ENCODE measurements at regions not wholly inside any gene's neighbourhood (a gene's known extent, or its start where the extent isn't known, plus 50 kb on each side); places are given as distances from the start of the nearest gene placed in this dataset.

- Histone ChIP-seq H3K27ac (no peak overlapping the region), H3K27me3 (replicated peaks; ENCODE audit: insufficient read depth) (no peaks in the 10 kb centered on the region), H3K4me3 (no peak overlapping the region), H3K4me1 (replicated peaks) (no peaks in the 10 kb centered on the region), H3K36me3 (no peaks in the 10 kb centered on the region), H3K9me3 (no peaks in the 10 kb centered on the region)
- intact Hi-C loops (cut with DNase I): no loop called here
- WGBS: 90% methylated on average over 2 of the region's 2 CpGs
- no peak for DNase-seq (ENCODE audit: low spot score)
- no peak for TF ChIP-seq CTCF (IDR thresholded peaks at IDR 0.05)
Measured at GRCh38 chr5:23343121-23343520, 164.3 kb upstream of the PRDM9 start.

GRCh38 chr5:23332650-23333251, 174.7 kb upstream of the PRDM9 start:
- 18% methylated on average over 1 of the region's 1 CpG for WGBS
- DNase-seq (ENCODE audit: low spot score): no peak
- intact Hi-C loops (cut with DNase I): no loop called here
- no peak overlapping the region for H3K4me3 ChIP-seq
- no peaks in the 10 kb centered on the region for H3K4me1 ChIP-seq (replicated peaks)
- no peaks in the 10 kb centered on the region for H3K27me3 ChIP-seq (replicated peaks; ENCODE audit: insufficient read depth)
- H3K36me3 ChIP-seq: no peaks in the 10 kb centered on the region
- TF ChIP-seq CTCF (IDR thresholded peaks at IDR 0.05): no peak
- TF ChIP-seq POLR2AphosphoS5 (IDR thresholded peaks at IDR 0.05): no peak
- no peak for TF ChIP-seq POLR2A (IDR thresholded peaks at IDR 0.05)
- no peak overlapping the region for H3K27ac ChIP-seq
- no peaks in the 10 kb centered on the region for H3K9me3 ChIP-seq

- Histone ChIP-seq H3K4me3 (no peak overlapping the region), H3K27ac (no peak overlapping the region), H3K27me3 (replicated peaks; ENCODE audit: insufficient read depth) (no peaks in the 10 kb centered on the region), H3K4me1 (replicated peaks) (no peaks in the 10 kb centered on the region), H3K36me3 (no peaks in the 10 kb centered on the region), H3K9me3 (no peaks in the 10 kb centered on the region)
- intact Hi-C loops (cut with DNase I): no loop called here
- WGBS: 79% methylated on average over 3 of the region's 3 CpGs
- TF ChIP-seq POLR2A (IDR thresholded peaks at IDR 0.05) (no peak), POLR2AphosphoS5 (IDR thresholded peaks at IDR 0.05) (no peak), CTCF (IDR thresholded peaks at IDR 0.05) (no peak)
- DNase-seq (ENCODE audit: low spot score): no peak
Measured at GRCh38 chr5:23330726-23331125, 176.7 kb upstream of the PRDM9 start.

GRCh38 chr5:23319901-23320300, 187.5 kb upstream of the PRDM9 start:
- no peak overlapping the region for H3K4me3 ChIP-seq
- WGBS: 81% methylated on average over 3 of the region's 3 CpGs
- no peaks in the 10 kb centered on the region for H3K4me1 ChIP-seq (replicated peaks)
- H3K9me3 ChIP-seq: no peaks in the 10 kb centered on the region
- H3K27me3 ChIP-seq (replicated peaks; ENCODE audit: insufficient read depth): no peaks in the 10 kb centered on the region
- no peak overlapping the region for H3K27ac ChIP-seq
- intact Hi-C loops (cut with DNase I): no loop called here
- DNase-seq (ENCODE audit: low spot score): no peak
- TF ChIP-seq POLR2A (IDR thresholded peaks at IDR 0.05) (no peak), CTCF (IDR thresholded peaks at IDR 0.05) (no peak), POLR2AphosphoS5 (IDR thresholded peaks at IDR 0.05) (no peak)
- H3K36me3 ChIP-seq: no peaks in the 10 kb centered on the region

- H3K9me3 ChIP-seq: no peaks in the 10 kb centered on the region
- no peak for DNase-seq (ENCODE audit: low spot score)
- 84% methylated on average over 2 of the region's 2 CpGs for WGBS
- no peaks in the 10 kb centered on the region for H3K27me3 ChIP-seq (replicated peaks; ENCODE audit: insufficient read depth)
- no peaks in the 10 kb centered on the region for H3K4me1 ChIP-seq (replicated peaks)
- intact Hi-C loops (cut with DNase I): no loop called here
- no peaks in the 10 kb centered on the region for H3K36me3 ChIP-seq
- H3K4me3 ChIP-seq: no peak overlapping the region
- H3K27ac ChIP-seq: no peak overlapping the region
- TF ChIP-seq POLR2AphosphoS5 (IDR thresholded peaks at IDR 0.05) (no peak), POLR2A (IDR thresholded peaks at IDR 0.05) (no peak), CTCF (IDR thresholded peaks at IDR 0.05) (no peak)
Measured at GRCh38 chr5:23318960-23319359, 188.4 kb upstream of the PRDM9 start.

All from prostate gland (tissue), 2 donors.